Hepatocyte (in vitro differentiated cells): ENCODE measurements at regions not wholly inside any gene's neighbourhood (a gene's known extent, or its start where the extent isn't known, plus 50 kb on each side); places are given as distances from the start of the nearest gene placed in this dataset.

Experiments
- DNase-seq: peaks from one replicate; pipeline ENCODE4 v3.0.0-alpha.2; 2016; ENCODE audit warnings: low spot score
- H2AFZ ChIP-seq: fragments of 200-600 bp; sonication (generic); 2 replicates; pipeline ENCODE4 v1.6.0; 2016; ENCODE audit warnings: antibody characterized with exemption, mild to moderate bottlenecking
- H3K27ac ChIP-seq: fragments of 200-600 bp; sonication (generic); 2 replicates; pipeline ENCODE4 v1.5.1; 2016; ENCODE audit warnings: mild to moderate bottlenecking
- H3K27me3 ChIP-seq: fragments of 200-600 bp; sonication (generic); 2 replicates; pipeline ENCODE4 v1.6.1; 2016
- H3K36me3 ChIP-seq: fragments of 200-600 bp; sonication (generic); replicated peaks from 2 replicates; pipeline ENCODE4 v1.5.1; 2016; ENCODE audit warnings: low read depth; ENCODE audit not compliant: insufficient read depth
- H3K4me1 ChIP-seq: fragments of 200-600 bp; sonication (generic); 2 replicates; pipeline ENCODE4 v1.5.1; 2016; ENCODE audit warnings: mild to moderate bottlenecking, moderate library complexity; ENCODE audit not compliant: insufficient read depth
- H3K4me2 ChIP-seq: fragments of 200-600 bp; sonication (generic); 2 replicates; pipeline ENCODE4 v1.6.0; 2016
- H3K4me3 ChIP-seq: fragments of 200-600 bp; sonication (generic); 2 replicates; pipeline ENCODE4 v1.5.1; 2016; ENCODE audit warnings: mild to moderate bottlenecking
- H3K79me2 ChIP-seq: fragments of 200-600 bp; sonication (generic); 2 replicates; pipeline ENCODE4 v1.6.0; 2017; ENCODE audit warnings: mild to moderate bottlenecking
- H3K9me2 ChIP-seq: fragments of 200-600 bp; sonication (generic); replicated peaks from 2 replicates; pipeline ENCODE4 v1.6.0; 2017; ENCODE audit warnings: mild to moderate bottlenecking; ENCODE audit not compliant: insufficient read depth
- H3K9me3 ChIP-seq: fragments of 200-600 bp; sonication (generic); 2 replicates; pipeline ENCODE4 v1.5.1; 2016; ENCODE audit warnings: low read depth, mild to moderate bottlenecking
- H4K20me1 ChIP-seq: fragments of 200-600 bp; sonication (generic); 2 replicates; pipeline ENCODE4 v1.6.0; 2016; ENCODE audit warnings: mild to moderate bottlenecking; ENCODE audit not compliant: insufficient read depth, poor library complexity, severe bottlenecking
- EZH2 ChIP-seq: fragments of 200-600 bp; sonication (generic); IDR thresholded peaks from 2 replicates; pipeline ENCODE4 v1.6.1; 2016; ENCODE audit warnings: antibody characterized with exemption, mild to moderate bottlenecking, borderline replicate concordance
- EZH2phosphoT487 ChIP-seq: fragments of 200-600 bp; sonication (generic); IDR thresholded peaks from one replicate; pipeline ENCODE4 v1.6.1; 2018; ENCODE audit warnings: antibody characterized with exemption, mild to moderate bottlenecking, low read depth, moderate library complexity; ENCODE audit not compliant: unreplicated experiment, severe bottlenecking
- WGBS: methylation state at CpG from one replicate; pipeline ENCODE4 v1.1.6; 2016; ENCODE audit warnings: low lambda C conversion rate; ENCODE audit errors: missing lambda C conversion rate; 5-methylcytosine and 5-hydroxymethylcytosine counted together
- TF ChIP-seq, protein P1 (sequence below): fragments of 200-600 bp; sonication (generic); IDR thresholded peaks from 2 replicates; pipeline ENCODE4 v1.5.1; 2016; ENCODE audit warnings: antibody characterized with exemption, mild to moderate bottlenecking; ENCODE audit not compliant: poor library complexity

- H3K36me3 ChIP-seq = no peaks in the 10 kb centered on the region
- H3K79me2 ChIP-seq = no peaks in the 10 kb centered on the region
- H3K4me1 ChIP-seq = peaks cover 8% of the 10 kb centered on the region
- H2AFZ ChIP-seq = no peak overlapping the region
- no peaks in the 10 kb centered on the region for H3K9me2 ChIP-seq
- H3K27me3 ChIP-seq = no peaks in the 10 kb centered on the region
- WGBS = 39% methylated on average over 3 of the region's 3 CpGs
- TF ChIP-seq EZH2phosphoT487 = no peak
- TF ChIP-seq EZH2 = no peak
- TF ChIP-seq, protein P1, sequence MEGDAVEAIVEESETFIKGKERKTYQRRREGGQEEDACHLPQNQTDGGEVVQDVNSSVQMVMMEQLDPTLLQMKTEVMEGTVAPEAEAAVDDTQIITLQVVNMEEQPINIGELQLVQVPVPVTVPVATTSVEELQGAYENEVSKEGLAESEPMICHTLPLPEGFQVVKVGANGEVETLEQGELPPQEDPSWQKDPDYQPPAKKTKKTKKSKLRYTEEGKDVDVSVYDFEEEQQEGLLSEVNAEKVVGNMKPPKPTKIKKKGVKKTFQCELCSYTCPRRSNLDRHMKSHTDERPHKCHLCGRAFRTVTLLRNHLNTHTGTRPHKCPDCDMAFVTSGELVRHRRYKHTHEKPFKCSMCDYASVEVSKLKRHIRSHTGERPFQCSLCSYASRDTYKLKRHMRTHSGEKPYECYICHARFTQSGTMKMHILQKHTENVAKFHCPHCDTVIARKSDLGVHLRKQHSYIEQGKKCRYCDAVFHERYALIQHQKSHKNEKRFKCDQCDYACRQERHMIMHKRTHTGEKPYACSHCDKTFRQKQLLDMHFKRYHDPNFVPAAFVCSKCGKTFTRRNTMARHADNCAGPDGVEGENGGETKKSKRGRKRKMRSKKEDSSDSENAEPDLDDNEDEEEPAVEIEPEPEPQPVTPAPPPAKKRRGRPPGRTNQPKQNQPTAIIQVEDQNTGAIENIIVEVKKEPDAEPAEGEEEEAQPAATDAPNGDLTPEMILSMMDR = no peak
- H3K4me3 ChIP-seq = no peak overlapping the region
- peak; percentile 63 for DNase-seq
- no peaks in the 10 kb centered on the region for H4K20me1 ChIP-seq
- peak overlapping the region; percentile 62 for H3K4me2 ChIP-seq
- no peaks in the 10 kb centered on the region for H3K9me3 ChIP-seq
- peak overlapping the region; percentile 81 for H3K27ac ChIP-seq
Observed at GRCh38 chr21:15659753-15660422, 69.9 kb upstream of the USP25 start.

DNA sequence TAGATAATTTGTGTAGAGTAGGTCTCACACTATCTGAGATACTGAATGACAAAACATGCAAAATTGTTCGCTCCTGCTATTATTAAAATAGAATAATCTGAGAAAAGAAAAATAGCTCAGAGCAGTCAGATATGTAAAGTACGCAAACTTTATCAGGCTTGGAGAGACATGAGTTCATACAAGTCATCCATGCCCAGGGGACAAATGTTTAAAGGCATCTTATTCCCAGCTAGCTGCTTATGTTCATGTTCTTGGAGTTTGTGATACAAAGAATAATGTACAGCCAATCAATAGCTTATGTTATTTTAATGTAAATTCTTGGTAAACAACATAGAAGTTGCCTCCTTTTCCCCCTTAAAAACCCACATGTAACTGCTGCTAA is 69.4 kb upstream of the USP25 start:
- peaks cover 8% of the 10 kb centered on the region for H3K4me1 ChIP-seq
- TF ChIP-seq EZH2phosphoT487 (no peak), EZH2 (no peak)
- TF ChIP-seq, protein P1 = no peak
- H3K36me3 ChIP-seq = no peaks in the 10 kb centered on the region
- no peak overlapping the region for H2AFZ ChIP-seq
- H3K4me3 ChIP-seq = no peak overlapping the region
- no peaks in the 10 kb centered on the region for H4K20me1 ChIP-seq
- DNase-seq = no peak
- peak overlapping the region; percentile 62 for H3K4me2 ChIP-seq
- H3K27me3 ChIP-seq = no peaks in the 10 kb centered on the region
- 67% methylated on average over 2 of the region's 2 CpGs for WGBS
- no peaks in the 10 kb centered on the region for H3K79me2 ChIP-seq
- no peaks in the 10 kb centered on the region for H3K9me2 ChIP-seq
- H3K27ac ChIP-seq = peak overlapping the region; percentile 81
- no peaks in the 10 kb centered on the region for H3K9me3 ChIP-seq

DNA sequence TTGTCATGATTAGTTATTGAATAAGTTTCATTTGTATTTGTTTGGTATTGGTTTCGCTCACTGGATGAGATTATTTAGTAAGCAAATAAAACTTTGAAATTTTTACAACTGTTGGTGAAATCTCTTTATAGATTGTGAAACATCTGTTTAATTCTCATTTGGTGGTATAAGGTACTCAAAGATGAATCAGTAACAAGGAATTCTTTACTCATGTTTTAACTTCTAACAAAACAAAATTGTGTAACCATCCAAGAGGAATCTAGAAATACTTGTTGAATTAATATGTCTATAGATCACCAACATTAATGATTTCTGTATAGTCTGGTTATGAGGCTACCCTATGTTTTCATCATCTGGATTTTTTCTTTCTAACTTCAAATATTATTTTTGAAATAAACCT is 62.8 kb upstream of the USP25 start:
- peaks cover 4% of the 10 kb centered on the region for H3K4me1 ChIP-seq
- WGBS = 97% methylated on average over 1 of the region's 1 CpG
- H3K27me3 ChIP-seq = no peaks in the 10 kb centered on the region
- H2AFZ ChIP-seq = no peak overlapping the region
- H3K36me3 ChIP-seq = no peaks in the 10 kb centered on the region
- no peaks in the 10 kb centered on the region for H3K79me2 ChIP-seq
- no peak overlapping the region for H3K4me2 ChIP-seq
- H3K27ac ChIP-seq = no peak overlapping the region
- no peak overlapping the region for H3K4me3 ChIP-seq
- no peaks in the 10 kb centered on the region for H3K9me2 ChIP-seq
- H3K9me3 ChIP-seq = no peaks in the 10 kb centered on the region
- TF ChIP-seq, protein P1 = no peak
- TF ChIP-seq EZH2 = no peak
- no peak for TF ChIP-seq EZH2phosphoT487
- DNase-seq = no peak
- H4K20me1 ChIP-seq = no peaks in the 10 kb centered on the region
